Upper lobe of right lung (tissue), 1 donor: ENCODE measurements at regions not wholly inside any gene's neighbourhood (a gene's known extent, or its start where the extent isn't known, plus 50 kb on each side); places are given as distances from the start of the nearest gene placed in this dataset.

Experiments
- ATAC-seq: fragments of 200-7000 bp; cut with Tn5 transposase; one replicate; pipeline ENCODE4 v1.9.1; 2020; ENCODE audit warnings: mild to moderate bottlenecking, moderate library complexity
- DNase-seq: peaks from one replicate; pipeline ENCODE4 v3.0.0-alpha.2; 2020
- H3K27ac ChIP-seq: fragments of 200-600 bp; one replicate; pipeline ENCODE4 v1.8.0; 2022
- H3K27me3 ChIP-seq: fragments of 200-600 bp; one replicate; pipeline ENCODE4 v1.8.0; 2022; ENCODE audit warnings: mild to moderate bottlenecking
- H3K36me3 ChIP-seq: fragments of 200-600 bp; one replicate; pipeline ENCODE4 v1.8.0; 2022
- H3K4me1 ChIP-seq: fragments of 200-600 bp; one replicate; pipeline ENCODE4 v1.8.0; 2022
- H3K4me3 ChIP-seq: fragments of 200-600 bp; one replicate; pipeline ENCODE4 v1.8.0; 2022; ENCODE audit warnings: mild to moderate bottlenecking
- H3K9me3 ChIP-seq: fragments of 200-600 bp; one replicate; pipeline ENCODE4 v1.8.0; 2022
- CTCF ChIP-seq: fragments of 200-600 bp; IDR thresholded peaks from one replicate; pipeline ENCODE4 v1.8.0; 2022; ENCODE audit warnings: antibody characterized with exemption
- intact Hi-C: fragments of 100-400 bp; cut with DNase I; formaldehyde crosslinking; loops from one replicate; pipeline ENCODE4 v1.11.0; 2022
- donor health status: DM: no; HTN: yes; CAD: no; lungs with severe emphysema.

GRCh38 chr7:47654672-47655298, 72.9 kb upstream of the TNS3 start:
- Histone ChIP-seq H3K27me3 (no peaks in the 10 kb centered on the region), H3K9me3 (no peaks in the 10 kb centered on the region), H3K4me1 (peaks cover 6% of the 10 kb centered on the region), H3K36me3 (no peaks in the 10 kb centered on the region), H3K4me3 (no peak overlapping the region), H3K27ac (no peak overlapping the region)
- no peak for TF ChIP-seq CTCF
- DNase-seq (peak; percentile 70), ATAC-seq (peak; percentile 57)
- intact Hi-C loops, result no loop called here

GRCh38 chr7:47653550-47654411, 71.9 kb upstream of the TNS3 start:
- no peaks in the 10 kb centered on the region for H3K27me3 ChIP-seq
- no peak overlapping the region for H3K27ac ChIP-seq
- peaks cover 6% of the 10 kb centered on the region for H3K4me1 ChIP-seq
- TF ChIP-seq CTCF, result no peak
- DNase-seq, result no peak
- H3K4me3 ChIP-seq, result no peak overlapping the region
- H3K36me3 ChIP-seq, result no peaks in the 10 kb centered on the region
- intact Hi-C loops, result no loop called here
- no peaks in the 10 kb centered on the region for H3K9me3 ChIP-seq
- no peak for ATAC-seq

GRCh38 chr7:47652591-47652990, 70.7 kb upstream of the TNS3 start:
- no peak for TF ChIP-seq CTCF
- intact Hi-C loops, result no loop called here
- Histone ChIP-seq H3K36me3 (no peaks in the 10 kb centered on the region), H3K9me3 (no peaks in the 10 kb centered on the region), H3K27ac (no peak overlapping the region), H3K4me3 (no peak overlapping the region), H3K4me1 (peaks cover 7% of the 10 kb centered on the region), H3K27me3 (no peaks in the 10 kb centered on the region)
- no peak for ATAC-seq
- no peak for DNase-seq

GRCh38 chr7:47651355-47652317, 69.7 kb upstream of the TNS3 start:
- no peak for DNase-seq
- Histone ChIP-seq H3K27ac (no peak overlapping the region), H3K27me3 (no peaks in the 10 kb centered on the region), H3K36me3 (no peaks in the 10 kb centered on the region), H3K4me1 (peaks cover 17% of the 10 kb centered on the region), H3K9me3 (no peaks in the 10 kb centered on the region), H3K4me3 (no peak overlapping the region)
- no peak for ATAC-seq
- no peak for TF ChIP-seq CTCF
- intact Hi-C loops, result no loop called here

GRCh38 chr7:47649919-47650318, 68.0 kb upstream of the TNS3 start:
- intact Hi-C loops, result no loop called here
- no peak for TF ChIP-seq CTCF

More at GRCh38 chr7:47649919-47650318, 68.0 kb upstream of the TNS3 start:
- H3K4me3 ChIP-seq, result no peak overlapping the region
- peaks cover 17% of the 10 kb centered on the region for H3K4me1 ChIP-seq
- H3K27ac ChIP-seq, result no peak overlapping the region
- H3K9me3 ChIP-seq, result no peaks in the 10 kb centered on the region
- H3K27me3 ChIP-seq, result no peaks in the 10 kb centered on the region
- ATAC-seq (no peak), DNase-seq (no peak)
- no peaks in the 10 kb centered on the region for H3K36me3 ChIP-seq
